ENCODE measurements at regions not wholly inside any gene's neighbourhood (a gene's known extent, or its start where the extent isn't known, plus 50 kb on each side); places are given as distances from the start of the nearest gene placed in this dataset.

- TF ChIP-seq POLR2A (IDR thresholded peaks at IDR 0.05) (no peak), CTCF (IDR thresholded peaks at IDR 0.05) (no peak)
- DNase-seq (ENCODE audit: low spot score in 2 of 2): no peak
- 96% methylated on average over 5 of the region's 5 CpGs for WGBS, 2 donors
- H3K4me3 ChIP-seq (ENCODE audit: low read depth, poor library complexity, severe bottlenecking): no peak overlapping the region
- intact Hi-C loops (cut with DNase I; ENCODE audit: low total_unique reads): no loop called here
Observed at GRCh38 chr9:106445107-106445506, 417.9 kb upstream of the ZNF462 start.

- no peak for DNase-seq (ENCODE audit: low spot score in 2 of 2)
- H3K4me3 ChIP-seq (ENCODE audit: low read depth, poor library complexity, severe bottlenecking): no peak overlapping the region
- no peak for TF ChIP-seq CTCF (IDR thresholded peaks at IDR 0.05)
- no peak for TF ChIP-seq POLR2A (IDR thresholded peaks at IDR 0.05)
- WGBS, 2 donors: 64 to 74% methylated on average over 4 of the region's 4 CpGs
- intact Hi-C loops (cut with DNase I; ENCODE audit: low total_unique reads): no loop called here
Observed at GRCh38 chr9:106449336-106449927, 413.5 kb upstream of the ZNF462 start.

- H3K4me3 ChIP-seq (ENCODE audit: low read depth, poor library complexity, severe bottlenecking): no peak overlapping the region
- DNase-seq (ENCODE audit: low spot score in 2 of 2): no peak
- intact Hi-C loops (cut with DNase I; ENCODE audit: low total_unique reads): no loop called here
- no peak for TF ChIP-seq POLR2A (IDR thresholded peaks at IDR 0.05)
Observed at GRCh38 chr9:106450549-106450948, 412.4 kb upstream of the ZNF462 start.

GRCh38 chr9:106451223-106451622, 411.7 kb upstream of the ZNF462 start:
- no peak for DNase-seq (ENCODE audit: low spot score in 2 of 2)
- no peak for TF ChIP-seq POLR2A (IDR thresholded peaks at IDR 0.05)
- TF ChIP-seq CTCF (IDR thresholded peaks at IDR 0.05): no peak
- intact Hi-C loops (cut with DNase I; ENCODE audit: low total_unique reads): no loop called here
- H3K4me3 ChIP-seq (ENCODE audit: low read depth, poor library complexity, severe bottlenecking): no peak overlapping the region
- WGBS, 2 donors: 100% methylated on average over 1 of the region's 1 CpG

GRCh38 chr9:106456581-106456980, 406.4 kb upstream of the ZNF462 start:
- intact Hi-C loops (cut with DNase I; ENCODE audit: low total_unique reads): no loop called here
- WGBS, 2 donors: 76 to 79% methylated on average over 4 of the region's 4 CpGs
- TF ChIP-seq POLR2A (IDR thresholded peaks at IDR 0.05) (no peak), CTCF (IDR thresholded peaks at IDR 0.05) (no peak)
- H3K4me3 ChIP-seq (ENCODE audit: low read depth, poor library complexity, severe bottlenecking): no peak overlapping the region
- no peak for DNase-seq (ENCODE audit: low spot score in 2 of 2)

GRCh38 chr9:106467113-106467864, 395.7 kb upstream of the ZNF462 start:
- no peak overlapping the region for H3K4me3 ChIP-seq (ENCODE audit: low read depth, poor library complexity, severe bottlenecking)
- intact Hi-C loops (cut with DNase I; ENCODE audit: low total_unique reads): no loop called here
- DNase-seq (ENCODE audit: low spot score in 2 of 2): no peak
- TF ChIP-seq CTCF (IDR thresholded peaks at IDR 0.05) (no peak), POLR2A (IDR thresholded peaks at IDR 0.05) (no peak)
- 73 to 76% methylated on average over 8 of the region's 8 CpGs for WGBS, 2 donors

All from lower leg skin (tissue), 4 donors.